ENCODE measurements at regions not wholly inside any gene's neighbourhood (a gene's known extent, or its start where the extent isn't known, plus 50 kb on each side); places are given as distances from the start of the nearest gene placed in this dataset.
"Not testable (repeated sequence)": the region's sequence is repeated elsewhere in the genome, so short reads cannot be mapped to it uniquely, and the experiment has no call there.

GRCh38 chr14:103271189-103271588 is 62.8 kb upstream of the EIF5 start:
- no peak for DNase-seq

DNA sequence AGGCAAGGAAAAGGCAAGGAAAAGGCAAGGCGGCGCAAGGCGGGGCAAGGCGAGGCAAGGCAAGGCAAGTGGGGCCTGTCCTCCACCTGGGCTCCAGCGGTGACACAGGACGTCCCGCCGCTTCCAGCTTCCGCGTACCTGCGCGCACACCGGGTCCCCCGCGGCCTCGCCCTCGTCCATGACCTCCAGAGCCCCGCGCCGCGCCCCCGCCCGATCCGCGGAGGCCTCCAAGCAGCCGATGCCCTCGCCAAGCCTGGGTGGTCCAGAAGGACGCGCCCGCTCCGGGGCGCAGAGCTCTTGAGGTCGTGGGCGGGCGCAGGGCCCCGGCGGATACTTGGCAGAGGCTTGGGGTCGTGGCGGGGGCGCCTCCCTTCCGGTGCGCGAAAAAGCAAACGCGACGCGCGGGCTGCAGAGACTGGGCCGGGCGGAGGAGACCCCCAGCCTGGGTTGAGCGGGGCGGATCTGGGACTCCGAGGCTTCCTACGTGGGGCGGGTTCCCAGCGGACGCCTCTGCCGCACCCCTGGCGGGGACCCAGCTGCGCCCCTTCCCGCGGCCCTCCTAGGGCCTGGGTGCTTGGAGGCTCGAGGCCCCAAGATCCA is 60.8 kb upstream of the EIF5 start:
- no peak for DNase-seq

- no peak for DNase-seq
Observed at GRCh38 chr14:103273745-103274615, 60.1 kb upstream of the EIF5 start.

- no peak for DNase-seq
Observed at GRCh38 chr14:103275000-103275399, 59.0 kb upstream of the EIF5 start.

GRCh38 chr14:103277931-103278330 is 56.1 kb upstream of the EIF5 start:
- DNase-seq, result no peak

DNA sequence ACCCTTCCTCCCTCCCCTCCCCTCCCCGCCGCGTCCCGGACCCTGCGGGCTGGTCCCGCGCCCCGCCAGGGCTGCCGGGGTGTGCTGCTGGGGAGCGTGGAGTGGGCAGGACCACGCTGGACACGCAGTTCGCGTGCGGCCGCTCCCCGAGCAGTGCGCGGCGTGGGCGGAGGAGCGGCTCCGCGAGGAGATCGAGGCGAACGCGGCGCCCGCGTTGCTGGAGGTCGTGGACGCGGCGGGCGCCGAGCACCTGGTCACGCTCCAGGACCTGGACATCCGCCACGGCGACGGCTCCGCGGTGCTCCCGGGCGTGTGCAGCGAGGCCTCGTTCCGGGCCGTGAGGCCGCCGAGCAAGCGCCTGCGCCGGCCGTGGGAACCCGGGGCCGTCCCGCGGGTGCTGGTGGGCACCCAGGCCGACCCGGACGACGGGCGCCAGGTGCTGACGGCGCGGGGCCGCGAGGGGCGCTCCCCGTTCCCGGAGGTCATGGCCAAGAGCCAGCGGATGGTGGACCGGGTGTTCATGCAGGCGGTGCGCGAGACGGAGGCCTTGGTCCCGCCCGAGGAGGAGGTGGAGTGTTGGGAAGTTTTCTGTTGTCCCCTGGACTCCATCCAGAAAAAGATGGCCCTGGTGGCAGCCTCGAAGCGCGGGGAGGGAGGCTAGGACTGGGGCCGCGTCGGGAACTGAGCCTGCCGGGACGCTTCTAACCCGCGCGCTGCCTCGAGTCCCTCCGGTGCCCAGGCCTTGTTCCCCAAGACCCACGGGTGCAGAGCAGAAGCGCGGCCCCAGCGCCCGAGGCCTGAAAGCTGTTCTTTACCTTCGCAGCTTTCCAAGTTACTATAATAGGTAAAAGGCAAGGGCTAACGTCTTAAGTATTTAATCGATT is 54.7 kb upstream of the EIF5 start:
- no peak for DNase-seq

DNA sequence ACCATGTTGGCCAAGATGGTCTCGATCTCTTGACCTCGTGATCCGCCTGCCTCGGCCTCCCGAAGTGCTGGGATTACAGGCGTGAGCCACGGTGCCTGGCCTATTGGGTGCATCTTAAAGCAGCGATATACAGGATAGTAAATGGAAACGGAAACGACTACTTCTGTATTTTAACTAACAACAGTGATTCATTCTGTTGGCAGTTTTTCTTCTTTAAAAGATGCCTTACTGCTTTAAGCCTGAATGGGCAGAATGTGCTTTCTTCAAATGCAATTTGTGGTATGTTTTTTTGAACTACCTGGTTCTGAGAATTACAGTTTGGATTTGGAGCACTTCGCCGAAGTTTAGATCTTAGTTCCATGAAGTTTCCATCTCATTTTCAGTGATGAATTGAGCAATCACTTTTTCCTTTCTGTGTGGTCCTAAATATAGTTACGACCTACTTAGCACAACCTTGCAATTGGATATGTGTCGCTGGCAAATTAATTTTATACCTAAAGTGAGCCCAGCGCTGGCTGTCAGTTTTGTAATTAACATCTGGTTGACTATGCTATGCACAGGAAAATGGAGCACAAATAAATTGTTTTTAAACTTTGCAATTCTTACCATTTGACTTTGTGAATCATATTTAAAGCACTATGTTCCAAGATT is 53.6 kb upstream of the EIF5 start:
- no peak for DNase-seq

- no peak for DNase-seq
Observed at GRCh38 chr14:103281496-103282231, 52.4 kb upstream of the EIF5 start.

DNA sequence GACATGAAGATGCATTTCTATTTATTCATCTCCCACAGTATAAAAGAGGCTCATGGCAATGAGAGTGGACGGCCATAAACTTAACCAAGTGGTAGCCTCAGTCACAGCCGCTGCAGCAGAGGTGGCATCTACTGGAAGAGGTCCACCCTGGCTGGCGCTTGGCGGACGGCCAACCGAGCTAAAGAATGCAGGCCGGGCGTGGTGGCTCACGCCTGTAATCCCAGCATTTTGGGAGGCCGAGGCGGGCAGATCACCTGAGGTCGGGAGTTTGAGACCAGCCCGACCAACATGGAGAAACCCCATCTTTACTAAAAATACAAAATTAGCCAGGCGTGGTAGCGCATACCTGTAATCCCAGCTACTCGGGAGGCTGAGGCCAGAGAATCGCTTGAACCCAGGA is 51.7 kb upstream of the EIF5 start:
- not testable (repeated sequence) for DNase-seq

- no peak for DNase-seq
Observed at GRCh38 chr14:103282932-103283331, 51.1 kb upstream of the EIF5 start.

GRCh38 chr14:103283916-103284315 is 50.1 kb upstream of the EIF5 start:
- no peak for DNase-seq

Data from stimulated activated CD4-positive, alpha-beta T cell treated with anti-CD3 and anti-CD28 coated beads, Interleukin-1b, Interleukin-23, amount 100 ng/mL, for 48 hours (primary cell).